Activated CD8-positive, alpha-beta T cell treated with anti-CD3 and anti-CD28 coated beads for 36 hours (primary cell): ENCODE measurements at regions not wholly inside any gene's neighbourhood (a gene's known extent, or its start where the extent isn't known, plus 50 kb on each side); places are given as distances from the start of the nearest gene placed in this dataset.

Experiments
- ATAC-seq: fragments of 200-7000 bp; cut with Tn5 transposase; one replicate; pipeline ENCODE4 v1.10.0; 2021; ENCODE audit warnings: mild to moderate bottlenecking, moderate library complexity
- CTCF ChIA-PET: fragments of 350-600 bp; sonication (Branson Sonifier 250); formaldehyde crosslinking; loops from one replicate; lab custom pipeline; 2021; ENCODE audit warnings: antibody characterized with exemption; lab: Charles Lee
- POLR2A ChIA-PET: fragments of 350-600 bp; sonication (Branson Sonifier 250); formaldehyde crosslinking; loops from one replicate; lab custom pipeline; 2021; ENCODE audit warnings: antibody characterized with exemption; lab: Charles Lee
- DNase-seq: peaks from one replicate; pipeline ENCODE4 v3.0.0-alpha.2; 2020
- H3K27ac Mint-ChIP-seq: one replicate; pipeline ENCODE4 v1.8.0; 2021; ENCODE audit warnings: mild to moderate bottlenecking, mixed read lengths
- H3K27me3 Mint-ChIP-seq: one replicate; pipeline ENCODE4 v1.8.0; 2021; ENCODE audit warnings: mixed read lengths
- H3K36me3 Mint-ChIP-seq: one replicate; pipeline ENCODE4 v1.8.0; 2021; ENCODE audit warnings: low read depth, mixed read lengths
- H3K4me1 Mint-ChIP-seq: one replicate; pipeline ENCODE4 v1.8.0; 2021; ENCODE audit warnings: low read depth, mixed read lengths
- H3K4me3 Mint-ChIP-seq: one replicate; pipeline ENCODE4 v1.8.0; 2021; ENCODE audit warnings: mild to moderate bottlenecking, moderate library complexity, mixed read lengths
- H3K9me3 Mint-ChIP-seq: one replicate; pipeline ENCODE4 v1.8.0; 2021; ENCODE audit warnings: mixed read lengths
- intact Hi-C: fragments of 100-400 bp; cut with micrococcal nuclease; formaldehyde crosslinking; loops from one replicate; pipeline ENCODE4 v1.10.0; 2022
- TF ChIP-seq, protein P1 (sequence below): fragments of 200-600 bp; IDR thresholded peaks from one replicate; pipeline ENCODE4 v1.8.0; 2022; ENCODE audit warnings: antibody characterized with exemption, mild to moderate bottlenecking

- Mint-ChIP-seq H3K27ac (no peak overlapping the region), H3K27me3 (no peaks in the 10 kb centered on the region), H3K36me3 (no peaks in the 10 kb centered on the region), H3K4me1 (peaks cover 6% of the 10 kb centered on the region), H3K4me3 (no peak overlapping the region), H3K9me3 (no peaks in the 10 kb centered on the region)
- ChIA-PET CTCF (interaction anchor here (0.7 to 3.3 kb wide), 5 partner anchors 36 to 250 kb away, joined by 3 to 12 read pairs (median 3); no protein-coding TSS in a partner anchor), POLR2A (no interaction called here)
- intact Hi-C loops = loop anchor here (10.0 kb wide), 1 partner anchor 158 kb away; no protein-coding TSS in a partner anchor
- TF ChIP-seq, protein P1, sequence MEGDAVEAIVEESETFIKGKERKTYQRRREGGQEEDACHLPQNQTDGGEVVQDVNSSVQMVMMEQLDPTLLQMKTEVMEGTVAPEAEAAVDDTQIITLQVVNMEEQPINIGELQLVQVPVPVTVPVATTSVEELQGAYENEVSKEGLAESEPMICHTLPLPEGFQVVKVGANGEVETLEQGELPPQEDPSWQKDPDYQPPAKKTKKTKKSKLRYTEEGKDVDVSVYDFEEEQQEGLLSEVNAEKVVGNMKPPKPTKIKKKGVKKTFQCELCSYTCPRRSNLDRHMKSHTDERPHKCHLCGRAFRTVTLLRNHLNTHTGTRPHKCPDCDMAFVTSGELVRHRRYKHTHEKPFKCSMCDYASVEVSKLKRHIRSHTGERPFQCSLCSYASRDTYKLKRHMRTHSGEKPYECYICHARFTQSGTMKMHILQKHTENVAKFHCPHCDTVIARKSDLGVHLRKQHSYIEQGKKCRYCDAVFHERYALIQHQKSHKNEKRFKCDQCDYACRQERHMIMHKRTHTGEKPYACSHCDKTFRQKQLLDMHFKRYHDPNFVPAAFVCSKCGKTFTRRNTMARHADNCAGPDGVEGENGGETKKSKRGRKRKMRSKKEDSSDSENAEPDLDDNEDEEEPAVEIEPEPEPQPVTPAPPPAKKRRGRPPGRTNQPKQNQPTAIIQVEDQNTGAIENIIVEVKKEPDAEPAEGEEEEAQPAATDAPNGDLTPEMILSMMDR = no peak
- ATAC-seq (no peak), DNase-seq (no peak)
Observed at GRCh38 chr7:25062380-25062779, 62.7 kb downstream of the CYCS start.

- no peak overlapping the region for H3K4me3 Mint-ChIP-seq
- CTCF ChIA-PET = interaction anchor here (0.6 to 3.3 kb wide), 9 partner anchors 8 to 248 kb away, joined by 3 to 12 read pairs (median 3); no protein-coding TSS in a partner anchor
- H3K9me3 Mint-ChIP-seq = no peaks in the 10 kb centered on the region
- POLR2A ChIA-PET = interaction anchor here (0.7 to 1.6 kb wide), 2 partner anchors 10 to 30 kb away, joined by 3 read pairs; no protein-coding TSS in a partner anchor
- no peak for ATAC-seq
- DNase-seq = no peak
- no peak overlapping the region for H3K27ac Mint-ChIP-seq
- intact Hi-C loops = loop anchor here (10.0 kb wide), 1 partner anchor 156 kb away; no protein-coding TSS in a partner anchor
- H3K27me3 Mint-ChIP-seq = no peaks in the 10 kb centered on the region
- TF ChIP-seq, protein P1 = no peak
- no peaks in the 10 kb centered on the region for H3K36me3 Mint-ChIP-seq
- peaks cover 4% of the 10 kb centered on the region for H3K4me1 Mint-ChIP-seq
Observed at GRCh38 chr7:25060487-25061055, 64.5 kb downstream of the CYCS start.

DNA sequence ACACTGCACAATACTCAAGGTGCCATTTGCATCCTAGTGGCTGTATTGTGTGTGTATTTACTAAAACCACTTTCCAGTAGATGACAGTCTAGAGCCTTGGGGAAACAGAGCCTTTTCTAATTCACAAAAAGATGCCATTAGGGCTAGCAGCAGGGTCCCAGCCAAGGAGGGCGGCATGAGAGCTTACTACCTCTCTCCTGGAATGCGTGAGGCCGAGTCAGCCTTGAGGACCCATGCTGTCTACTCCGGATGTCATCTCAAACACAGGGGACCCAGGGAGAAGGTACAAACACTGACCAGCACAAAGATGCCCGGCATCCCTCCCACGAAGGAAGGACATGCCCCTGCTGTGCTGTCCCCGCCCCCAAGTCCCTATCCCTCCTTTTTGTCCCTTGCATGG lies 65.5 kb downstream of the CYCS start:
- POLR2A ChIA-PET = interaction anchor here (1.6 kb wide), 1 partner anchor 29 kb away, joined by 3 read pairs; no protein-coding TSS in a partner anchor
- ATAC-seq (no peak), DNase-seq (no peak)
- Mint-ChIP-seq H3K9me3 (no peaks in the 10 kb centered on the region), H3K27me3 (no peaks in the 10 kb centered on the region), H3K36me3 (no peaks in the 10 kb centered on the region), H3K27ac (no peak overlapping the region), H3K4me3 (no peak overlapping the region), H3K4me1 (peaks cover 4% of the 10 kb centered on the region)
- TF ChIP-seq, protein P1 = no peak
- intact Hi-C loops = no loop called here
- CTCF ChIA-PET = interaction anchor here (1.4 kb wide), 1 partner anchor 77 kb away, joined by 3 read pairs; no protein-coding TSS in a partner anchor

GRCh38 chr7:25056368-25056767 lies 68.7 kb downstream of the CYCS start:
- DNase-seq (no peak), ATAC-seq (no peak)
- peaks cover under 1% of the 10 kb centered on the region for H3K4me1 Mint-ChIP-seq
- no peaks in the 10 kb centered on the region for H3K9me3 Mint-ChIP-seq
- POLR2A ChIA-PET = no interaction called here
- intact Hi-C loops = no loop called here
- no peaks in the 10 kb centered on the region for H3K36me3 Mint-ChIP-seq
- H3K4me3 Mint-ChIP-seq = no peak overlapping the region
- no peak overlapping the region for H3K27ac Mint-ChIP-seq
- TF ChIP-seq, protein P1 = no peak
- H3K27me3 Mint-ChIP-seq = no peaks in the 10 kb centered on the region
- CTCF ChIA-PET = interaction anchor here (1.0 to 1.3 kb wide), 2 partner anchors 13 to 244 kb away, joined by 3 to 6 read pairs; no protein-coding TSS in a partner anchor

- ChIA-PET POLR2A (no interaction called here), CTCF (interaction anchor here (1.0 kb wide), 1 partner anchor 43 kb away, joined by 4 read pairs; no protein-coding TSS in a partner anchor)
- H3K4me3 Mint-ChIP-seq = no peak overlapping the region
- no peaks in the 10 kb centered on the region for H3K36me3 Mint-ChIP-seq
- ATAC-seq (no peak), DNase-seq (no peak)
- H3K27ac Mint-ChIP-seq = no peak overlapping the region
- intact Hi-C loops = no loop called here
- no peaks in the 10 kb centered on the region for H3K9me3 Mint-ChIP-seq
- TF ChIP-seq, protein P1 = no peak
- no peaks in the 10 kb centered on the region for H3K4me1 Mint-ChIP-seq
- H3K27me3 Mint-ChIP-seq = no peaks in the 10 kb centered on the region
Observed at GRCh38 chr7:25055520-25056220, 69.4 kb downstream of the CYCS start.
